A549 (cell line): ENCODE measurements at regions not wholly inside any gene's neighbourhood (a gene's known extent, or its start where the extent isn't known, plus 50 kb on each side); places are given as distances from the start of the nearest gene placed in this dataset.

Source experiments
- SREBF2 ChIP-seq: fragments of 450-650 bp; IDR thresholded peaks from 2 replicates; pipeline ENCODE4 v1.6.1; 2014; ENCODE audit warnings: mild to moderate bottlenecking, moderate library complexity
- TF ChIP-seq, protein P1 (sequence below): fragments of >200 bp; sonication (Bioruptor Twin); formaldehyde crosslinking; IDR thresholded peaks from 3 replicates; pipeline ENCODE4 v1.5.1; 2016

DNA sequence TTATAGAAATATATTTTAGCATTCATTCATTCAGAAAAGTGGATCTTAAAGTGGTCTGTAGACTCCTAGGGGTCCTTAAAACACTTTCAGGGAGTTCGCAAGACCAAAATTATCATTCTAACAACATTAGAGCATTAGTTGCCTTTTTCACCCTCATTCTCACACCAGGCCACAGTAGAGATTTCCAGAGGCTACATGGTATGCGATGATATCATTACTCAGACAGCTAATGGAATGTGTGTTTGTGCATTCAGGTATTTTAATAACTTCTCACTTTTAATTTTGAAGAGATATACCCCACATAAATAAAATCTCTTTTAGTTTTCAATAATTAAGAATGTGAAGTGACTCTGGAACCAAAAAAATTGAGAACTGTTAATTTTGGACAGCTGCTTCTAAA, 206.9 kb downstream of the NSUN3 start:
- TF ChIP-seq, protein P1, sequence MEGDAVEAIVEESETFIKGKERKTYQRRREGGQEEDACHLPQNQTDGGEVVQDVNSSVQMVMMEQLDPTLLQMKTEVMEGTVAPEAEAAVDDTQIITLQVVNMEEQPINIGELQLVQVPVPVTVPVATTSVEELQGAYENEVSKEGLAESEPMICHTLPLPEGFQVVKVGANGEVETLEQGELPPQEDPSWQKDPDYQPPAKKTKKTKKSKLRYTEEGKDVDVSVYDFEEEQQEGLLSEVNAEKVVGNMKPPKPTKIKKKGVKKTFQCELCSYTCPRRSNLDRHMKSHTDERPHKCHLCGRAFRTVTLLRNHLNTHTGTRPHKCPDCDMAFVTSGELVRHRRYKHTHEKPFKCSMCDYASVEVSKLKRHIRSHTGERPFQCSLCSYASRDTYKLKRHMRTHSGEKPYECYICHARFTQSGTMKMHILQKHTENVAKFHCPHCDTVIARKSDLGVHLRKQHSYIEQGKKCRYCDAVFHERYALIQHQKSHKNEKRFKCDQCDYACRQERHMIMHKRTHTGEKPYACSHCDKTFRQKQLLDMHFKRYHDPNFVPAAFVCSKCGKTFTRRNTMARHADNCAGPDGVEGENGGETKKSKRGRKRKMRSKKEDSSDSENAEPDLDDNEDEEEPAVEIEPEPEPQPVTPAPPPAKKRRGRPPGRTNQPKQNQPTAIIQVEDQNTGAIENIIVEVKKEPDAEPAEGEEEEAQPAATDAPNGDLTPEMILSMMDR = no peak
- TF ChIP-seq SREBF2 = no peak
